ENCODE measurements at regions not wholly inside any gene's neighbourhood (a gene's known extent, or its start where the extent isn't known, plus 50 kb on each side); places are given as distances from the start of the nearest gene placed in this dataset.

- TF ChIP-seq POLR2AphosphoS5 (IDR thresholded peaks at IDR 0.05): no peak
- no peak for TF ChIP-seq CTCF (IDR thresholded peaks at IDR 0.05)
- TF ChIP-seq POLR2A (IDR thresholded peaks at IDR 0.05): no peak
- TF ChIP-seq EP300 (IDR thresholded peaks at IDR 0.05): no peak
- no peaks in the 10 kb centered on the region for H3K9me3 ChIP-seq
- H3K4me3 ChIP-seq: no peak overlapping the region
- H3K27ac ChIP-seq: no peak overlapping the region
- 56% methylated on average over 1 of the region's 1 CpG for WGBS
- H3K36me3 ChIP-seq: no peaks in the 10 kb centered on the region
- peaks cover 6% of the 10 kb centered on the region for H3K4me1 ChIP-seq
- DNase-seq (ENCODE audit: low spot score in 2 of 2): no peak
- H3K27me3 ChIP-seq: no peaks in the 10 kb centered on the region
These were observed 114.2 kb upstream of the ARID2 start for GRCh38 chr12:45615268-45615667.

GRCh38 chr12:45619736-45620135 lies 109.8 kb upstream of the ARID2 start:
- WGBS: 88% methylated on average over 3 of the region's 3 CpGs

GRCh38 chr12:45621703-45622102 lies 107.8 kb upstream of the ARID2 start:
- DNase-seq (ENCODE audit: low spot score in 2 of 2): no peak
- Histone ChIP-seq H3K36me3 (no peaks in the 10 kb centered on the region), H3K27ac (no peak overlapping the region), H3K4me3 (no peak overlapping the region), H3K4me1 (no peaks in the 10 kb centered on the region), H3K9me3 (no peaks in the 10 kb centered on the region), H3K27me3 (no peaks in the 10 kb centered on the region)
- TF ChIP-seq POLR2AphosphoS5 (IDR thresholded peaks at IDR 0.05) (no peak), POLR2A (IDR thresholded peaks at IDR 0.05) (no peak), EP300 (IDR thresholded peaks at IDR 0.05) (no peak), CTCF (IDR thresholded peaks at IDR 0.05) (no peak)
- WGBS: 95% methylated on average over 1 of the region's 1 CpG

More at GRCh38 chr12:45619736-45620135, 109.8 kb upstream of the ARID2 start:
- no peak for DNase-seq (ENCODE audit: low spot score in 2 of 2)
- no peaks in the 10 kb centered on the region for H3K27me3 ChIP-seq
- H3K4me3 ChIP-seq: no peak overlapping the region
- no peak overlapping the region for H3K27ac ChIP-seq
- no peaks in the 10 kb centered on the region for H3K36me3 ChIP-seq
- H3K9me3 ChIP-seq: no peaks in the 10 kb centered on the region
- H3K4me1 ChIP-seq: no peaks in the 10 kb centered on the region
- TF ChIP-seq EP300 (IDR thresholded peaks at IDR 0.05) (no peak), POLR2A (IDR thresholded peaks at IDR 0.05) (no peak), CTCF (IDR thresholded peaks at IDR 0.05) (no peak), POLR2AphosphoS5 (IDR thresholded peaks at IDR 0.05) (no peak)

GRCh38 chr12:45622210-45622937 lies 107.1 kb upstream of the ARID2 start:
- DNase-seq (ENCODE audit: low spot score in 2 of 2): no peak
- no peak for TF ChIP-seq POLR2A (IDR thresholded peaks at IDR 0.05)
- no peak for TF ChIP-seq EP300 (IDR thresholded peaks at IDR 0.05)
- TF ChIP-seq POLR2AphosphoS5 (IDR thresholded peaks at IDR 0.05): no peak
- TF ChIP-seq CTCF (IDR thresholded peaks at IDR 0.05): no peak
- H3K4me1 ChIP-seq: no peaks in the 10 kb centered on the region
- 85% methylated on average over 3 of the region's 3 CpGs for WGBS
- H3K4me3 ChIP-seq: no peak overlapping the region
- H3K36me3 ChIP-seq: no peaks in the 10 kb centered on the region
- no peaks in the 10 kb centered on the region for H3K27me3 ChIP-seq
- no peaks in the 10 kb centered on the region for H3K9me3 ChIP-seq
- no peak overlapping the region for H3K27ac ChIP-seq

- no peaks in the 10 kb centered on the region for H3K36me3 ChIP-seq
- no peaks in the 10 kb centered on the region for H3K4me1 ChIP-seq
- no peak overlapping the region for H3K27ac ChIP-seq
- H3K4me3 ChIP-seq: no peak overlapping the region
- TF ChIP-seq POLR2AphosphoS5 (IDR thresholded peaks at IDR 0.05) (no peak), POLR2A (IDR thresholded peaks at IDR 0.05) (no peak), EP300 (IDR thresholded peaks at IDR 0.05) (no peak), CTCF (IDR thresholded peaks at IDR 0.05) (no peak)
- 77% methylated on average over 5 of the region's 5 CpGs for WGBS
- no peak for DNase-seq (ENCODE audit: low spot score in 2 of 2)
- no peaks in the 10 kb centered on the region for H3K9me3 ChIP-seq
- H3K27me3 ChIP-seq: no peaks in the 10 kb centered on the region
These were observed 106.3 kb upstream of the ARID2 start for GRCh38 chr12:45623221-45623620.

All from suprapubic skin (tissue), 4 donors.